ENCODE measurements at regions not wholly inside any gene's neighbourhood (a gene's known extent, or its start where the extent isn't known, plus 50 kb on each side); places are given as distances from the start of the nearest gene placed in this dataset.

- no peak for TF ChIP-seq CTCF (conservative IDR thresholded peaks at IDR 0.05)
- no peak for TF ChIP-seq ZFX (IDR thresholded peaks at IDR 0.05)
Observed at GRCh38 chr1:13892198-13892597, 192.2 kb downstream of the PRDM2 start.

Measured in C4-2B (cell line).